ENCODE measurements at regions not wholly inside any gene's neighbourhood (a gene's known extent, or its start where the extent isn't known, plus 50 kb on each side); places are given as distances from the start of the nearest gene placed in this dataset.

DNA sequence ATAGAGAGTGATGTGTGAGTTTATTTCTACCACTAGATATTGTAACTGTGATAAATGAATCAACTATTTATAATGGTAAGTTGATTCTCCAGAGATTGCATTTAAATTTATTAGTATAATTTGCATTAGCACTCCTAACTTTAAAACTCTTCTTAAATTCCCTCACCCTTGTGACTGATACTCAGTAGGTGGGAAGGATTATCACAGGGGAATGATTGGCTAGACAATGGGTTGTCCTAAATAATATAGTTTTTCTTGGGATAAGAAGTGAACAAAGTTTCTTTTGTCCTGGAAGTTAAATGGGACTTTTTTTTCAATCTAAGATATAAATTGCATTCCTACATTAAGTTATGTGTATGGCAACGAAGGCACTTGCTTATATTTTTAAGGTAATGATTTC, 169.2 kb upstream of the PITX2 start:
- no peak for TF ChIP-seq FOS (IDR thresholded peaks at IDR 0.05; ENCODE audit: low read depth, low read length)
- no peak for TF ChIP-seq CTCF (conservative IDR thresholded peaks at IDR 0.05; ENCODE audit: low read depth, low read length)
- no peak for TF ChIP-seq POLR2A (IDR thresholded peaks at IDR 0.05; ENCODE audit: low read depth, low read length)

Data from IMR-90 (cell line).